ENCODE measurements at regions not wholly inside any gene's neighbourhood (a gene's known extent, or its start where the extent isn't known, plus 50 kb on each side); places are given as distances from the start of the nearest gene placed in this dataset.

DNA sequence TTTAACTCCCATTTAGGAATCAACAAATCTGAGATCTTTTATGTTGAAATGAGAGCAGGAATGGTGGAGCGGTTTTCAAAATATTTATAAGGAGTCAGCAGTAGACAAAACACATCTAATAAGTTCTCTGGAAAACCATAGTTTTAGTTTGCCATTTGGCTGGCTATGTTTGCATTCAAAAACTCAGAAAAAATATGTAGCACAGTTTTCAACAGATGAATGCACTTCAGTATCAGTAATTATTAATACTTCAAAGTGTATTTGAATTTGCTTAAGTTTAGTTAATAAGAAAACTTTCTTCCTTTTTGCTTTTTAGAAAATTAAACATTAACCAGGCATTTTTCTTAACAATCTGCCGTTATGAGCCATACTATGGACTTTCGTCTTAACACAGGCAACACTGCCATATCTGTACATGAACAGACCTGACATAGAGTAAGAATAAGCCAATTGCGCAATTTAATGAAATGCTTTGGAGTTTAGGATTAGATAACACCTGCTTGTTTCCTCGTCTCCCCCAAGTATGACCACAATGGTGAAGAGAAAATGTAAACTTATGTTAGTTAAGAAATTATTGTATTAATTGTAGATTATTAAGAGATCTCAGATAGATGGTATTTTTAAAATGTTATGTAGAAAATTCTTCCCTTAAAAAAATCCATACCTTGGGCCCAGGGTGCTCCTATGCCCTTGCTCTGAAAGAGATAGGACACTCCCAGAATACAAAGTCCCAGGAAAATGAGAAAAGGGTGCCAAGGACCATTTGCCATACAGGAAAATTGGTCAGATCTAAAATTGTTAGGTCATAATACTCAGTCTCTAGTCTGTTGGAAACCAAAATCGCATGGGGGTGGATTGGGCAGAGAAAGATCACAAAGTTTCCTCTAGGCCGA lies 552.3 kb upstream of the ARGLU1 start:
- TF ChIP-seq, protein P1, sequence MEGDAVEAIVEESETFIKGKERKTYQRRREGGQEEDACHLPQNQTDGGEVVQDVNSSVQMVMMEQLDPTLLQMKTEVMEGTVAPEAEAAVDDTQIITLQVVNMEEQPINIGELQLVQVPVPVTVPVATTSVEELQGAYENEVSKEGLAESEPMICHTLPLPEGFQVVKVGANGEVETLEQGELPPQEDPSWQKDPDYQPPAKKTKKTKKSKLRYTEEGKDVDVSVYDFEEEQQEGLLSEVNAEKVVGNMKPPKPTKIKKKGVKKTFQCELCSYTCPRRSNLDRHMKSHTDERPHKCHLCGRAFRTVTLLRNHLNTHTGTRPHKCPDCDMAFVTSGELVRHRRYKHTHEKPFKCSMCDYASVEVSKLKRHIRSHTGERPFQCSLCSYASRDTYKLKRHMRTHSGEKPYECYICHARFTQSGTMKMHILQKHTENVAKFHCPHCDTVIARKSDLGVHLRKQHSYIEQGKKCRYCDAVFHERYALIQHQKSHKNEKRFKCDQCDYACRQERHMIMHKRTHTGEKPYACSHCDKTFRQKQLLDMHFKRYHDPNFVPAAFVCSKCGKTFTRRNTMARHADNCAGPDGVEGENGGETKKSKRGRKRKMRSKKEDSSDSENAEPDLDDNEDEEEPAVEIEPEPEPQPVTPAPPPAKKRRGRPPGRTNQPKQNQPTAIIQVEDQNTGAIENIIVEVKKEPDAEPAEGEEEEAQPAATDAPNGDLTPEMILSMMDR (IDR thresholded peaks at IDR 0.05): no peak
- no peak for TF ChIP-seq POLR2A (IDR thresholded peaks at IDR 0.05)
